ENCODE measurements at regions not wholly inside any gene's neighbourhood (a gene's known extent, or its start where the extent isn't known, plus 50 kb on each side); places are given as distances from the start of the nearest gene placed in this dataset.
"Not testable (repeated sequence)": the region's sequence is repeated elsewhere in the genome, so short reads cannot be mapped to it uniquely, and the experiment has no call there.

GRCh38 chr6:27156874-27157458 is 90.5 kb upstream of the PRSS16 start:
- TF ChIP-seq POLR2A (IDR thresholded peaks at IDR 0.05; ENCODE audit: low read depth, low read length): no peak
- no peak for FAIRE-seq

GRCh38 chr6:27157459-27158315 is 89.8 kb upstream of the PRSS16 start:
- peak; percentile 66 for FAIRE-seq
- no peak for DNase-seq (ENCODE audit: insufficient read length, low spot score)
- TF ChIP-seq POLR2A (IDR thresholded peaks at IDR 0.05; ENCODE audit: low read depth, low read length): no peak

More at GRCh38 chr6:27156874-27157458, 90.5 kb upstream of the PRSS16 start:
- no peak for DNase-seq (ENCODE audit: insufficient read length, low spot score)

GRCh38 chr6:27158316-27158643 is 89.2 kb upstream of the PRSS16 start:
- FAIRE-seq (no peak), DNase-seq (ENCODE audit: insufficient read length, low spot score) (no peak)
- TF ChIP-seq POLR2A (IDR thresholded peaks at IDR 0.05; ENCODE audit: low read depth, low read length): no peak

- FAIRE-seq (no peak), DNase-seq (ENCODE audit: insufficient read length, low spot score) (no peak)
- TF ChIP-seq POLR2A (IDR thresholded peaks at IDR 0.05; ENCODE audit: low read depth, low read length): no peak
Observed at GRCh38 chr6:27159725-27160124, 87.8 kb upstream of the PRSS16 start.

GRCh38 chr6:27161115-27161514 is 86.4 kb upstream of the PRSS16 start:
- DNase-seq (ENCODE audit: insufficient read length, low spot score) (no peak), FAIRE-seq (no peak)
- no peak for TF ChIP-seq POLR2A (IDR thresholded peaks at IDR 0.05; ENCODE audit: low read depth, low read length)

- FAIRE-seq: no peak
Observed at GRCh38 chr6:27161603-27161945, 85.9 kb upstream of the PRSS16 start.

GRCh38 chr6:27161946-27162603 is 85.4 kb upstream of the PRSS16 start:
- TF ChIP-seq POLR2A (IDR thresholded peaks at IDR 0.05; ENCODE audit: low read depth, low read length): no peak
- FAIRE-seq (peak; percentile 71), DNase-seq (ENCODE audit: insufficient read length, low spot score) (no peak)

More at GRCh38 chr6:27161603-27161945, 85.9 kb upstream of the PRSS16 start:
- TF ChIP-seq POLR2A (IDR thresholded peaks at IDR 0.05; ENCODE audit: low read depth, low read length): no peak
- no peak for DNase-seq (ENCODE audit: insufficient read length, low spot score)

- FAIRE-seq (no peak), DNase-seq (ENCODE audit: insufficient read length, low spot score) (no peak)
- no peak for TF ChIP-seq POLR2A (IDR thresholded peaks at IDR 0.05; ENCODE audit: low read depth, low read length)
Observed at GRCh38 chr6:27163834-27164233, 83.7 kb upstream of the PRSS16 start.

- no peak for DNase-seq (ENCODE audit: insufficient read length, low spot score)
- TF ChIP-seq POLR2A (IDR thresholded peaks at IDR 0.05; ENCODE audit: low read depth, low read length): no peak
- FAIRE-seq: peak; percentile 48
Observed at GRCh38 chr6:27168108-27168507, 79.4 kb upstream of the PRSS16 start.

- DNase-seq (ENCODE audit: insufficient read length, low spot score) (no peak), FAIRE-seq (peak; percentile 99)
- TF ChIP-seq POLR2A (IDR thresholded peaks at IDR 0.05; ENCODE audit: low read depth, low read length): no peak
Observed at GRCh38 chr6:27168586-27169443, 78.7 kb upstream of the PRSS16 start.

- FAIRE-seq; DNase-seq (ENCODE audit: insufficient read length, low spot score): not testable (repeated sequence)
Observed at GRCh38 chr6:27172524-27173231, 74.8 kb upstream of the PRSS16 start.

GRCh38 chr6:27173232-27173601 is 74.3 kb upstream of the PRSS16 start:
- not testable (repeated sequence) for DNase-seq (ENCODE audit: insufficient read length, low spot score); FAIRE-seq

GRCh38 chr6:27174958-27175357 is 72.5 kb upstream of the PRSS16 start:
- DNase-seq (ENCODE audit: insufficient read length, low spot score) (no peak), FAIRE-seq (no peak)
- no peak for TF ChIP-seq POLR2A (IDR thresholded peaks at IDR 0.05; ENCODE audit: low read depth, low read length)

Data from H54 (cell line).